ENCODE measurements at regions not wholly inside any gene's neighbourhood (a gene's known extent, or its start where the extent isn't known, plus 50 kb on each side); places are given as distances from the start of the nearest gene placed in this dataset.
"Not testable (repeated sequence)": the region's sequence is repeated elsewhere in the genome, so short reads cannot be mapped to it uniquely, and the experiment has no call there.

GRCh38 chr12:24361877-24362580 lies 412.6 kb upstream of the SOX5 start:
- DNase-seq (ENCODE audit: low spot score): no peak

- DNase-seq (ENCODE audit: low spot score): no peak
These were observed 411.4 kb upstream of the SOX5 start for GRCh38 chr12:24360907-24361306.

GRCh38 chr12:24360461-24360860 lies 411.0 kb upstream of the SOX5 start:
- DNase-seq (ENCODE audit: low spot score): no peak

GRCh38 chr12:24360057-24360456 lies 410.6 kb upstream of the SOX5 start:
- no peak for DNase-seq (ENCODE audit: low spot score)

GRCh38 chr12:24359418-24359817 lies 409.9 kb upstream of the SOX5 start:
- DNase-seq (ENCODE audit: low spot score): no peak

GRCh38 chr12:24356240-24356804 lies 406.9 kb upstream of the SOX5 start:
- DNase-seq (ENCODE audit: low spot score): no peak

- no peak for DNase-seq (ENCODE audit: low spot score)
These were observed 402.9 kb upstream of the SOX5 start for GRCh38 chr12:24352363-24352762.

- DNase-seq (ENCODE audit: low spot score): no peak
These were observed 399.8 kb upstream of the SOX5 start for GRCh38 chr12:24349051-24349799.

GRCh38 chr12:24348180-24348579 lies 398.7 kb upstream of the SOX5 start:
- not testable (repeated sequence) for DNase-seq (ENCODE audit: low spot score)

GRCh38 chr12:24328261-24328660 lies 378.8 kb upstream of the SOX5 start:
- DNase-seq (ENCODE audit: low spot score): no peak

- no peak for DNase-seq (ENCODE audit: low spot score)
These were observed 375.9 kb upstream of the SOX5 start for GRCh38 chr12:24325331-24325730.

GRCh38 chr12:24307716-24308335 lies 358.4 kb upstream of the SOX5 start:
- no peak for DNase-seq (ENCODE audit: low spot score)

GRCh38 chr12:24307153-24307552 lies 357.7 kb upstream of the SOX5 start:
- DNase-seq (ENCODE audit: low spot score): no peak

- DNase-seq (ENCODE audit: low spot score): no peak
These were observed 356.5 kb upstream of the SOX5 start for GRCh38 chr12:24306001-24306400.

- no peak for DNase-seq (ENCODE audit: low spot score)
These were observed 354.8 kb upstream of the SOX5 start for GRCh38 chr12:24304285-24304684.

GRCh38 chr12:24302708-24303107 lies 353.2 kb upstream of the SOX5 start:
- no peak for DNase-seq (ENCODE audit: low spot score)

- DNase-seq (ENCODE audit: low spot score): no peak
These were observed 348.0 kb upstream of the SOX5 start for GRCh38 chr12:24297516-24297915.

- no peak for DNase-seq (ENCODE audit: low spot score)
These were observed 344.1 kb upstream of the SOX5 start for GRCh38 chr12:24293549-24293948.

- no peak for DNase-seq (ENCODE audit: low spot score)
These were observed 338.5 kb upstream of the SOX5 start for GRCh38 chr12:24287963-24288362.

- no peak for DNase-seq (ENCODE audit: low spot score)
These were observed 336.0 kb upstream of the SOX5 start for GRCh38 chr12:24285448-24285847.

- no peak for DNase-seq (ENCODE audit: low spot score)
These were observed 331.9 kb upstream of the SOX5 start for GRCh38 chr12:24281341-24281740.

GRCh38 chr12:24280056-24280842 lies 330.8 kb upstream of the SOX5 start:
- DNase-seq (ENCODE audit: low spot score): no peak

Data from activated CD4-positive, alpha-beta T cell treated with anti-CD3 and anti-CD28 coated beads, Interleukin-2, Interleukin-4, amounts not matched to agents 100 ng/mL and 50 ng/mL, durations not matched to agents 16 hours and 8 hours (primary cell).